DND-41 (cell line): ENCODE measurements at regions not wholly inside any gene's neighbourhood (a gene's known extent, or its start where the extent isn't known, plus 50 kb on each side); places are given as distances from the start of the nearest gene placed in this dataset.

ENCODE experiments used
- CTCF ChIP-seq: IDR thresholded peaks from 2 replicates; pipeline ENCODE4 v1.5.1; 2012; ENCODE audit warnings: borderline replicate concordance, low read length, moderate library complexity, mild to moderate bottlenecking; ENCODE audit not compliant: poor library complexity, severe bottlenecking; ENCODE audit errors: extremely low read depth
- EZH2 ChIP-seq: IDR thresholded peaks from 3 replicates; pipeline ENCODE4 v1.6.1; 2012; ENCODE audit warnings: borderline replicate concordance, low read depth, mild to moderate bottlenecking, moderate library complexity, low read length, inconsistent platforms; ENCODE audit not compliant: severe bottlenecking

GRCh38 chr2:163944347-163944737 lies 208.5 kb upstream of the FIGN start:
- TF ChIP-seq CTCF (no peak), EZH2 (no peak)
